WTC11 (cell line): ENCODE measurements at regions not wholly inside any gene's neighbourhood (a gene's known extent, or its start where the extent isn't known, plus 50 kb on each side); places are given as distances from the start of the nearest gene placed in this dataset.

ENCODE experiments used
- JUN ChIP-seq: sonication (generic); formaldehyde crosslinking; IDR thresholded peaks from 2 replicates; pipeline ENCODE4 v1.8.0; 2023; ENCODE audit warnings: mild to moderate bottlenecking, missing genetic modification reagents
- MAX ChIP-seq: sonication (generic); formaldehyde crosslinking; IDR thresholded peaks from 2 replicates; pipeline ENCODE4 v1.8.0; 2022; ENCODE audit warnings: mild to moderate bottlenecking, missing genetic modification reagents
- NFE2L1 ChIP-seq: sonication (generic); formaldehyde crosslinking; IDR thresholded peaks from 2 replicates; pipeline ENCODE4 v1.8.1; 2023; ENCODE audit warnings: missing genetic modification reagents
- NFYB ChIP-seq: sonication (generic); formaldehyde crosslinking; conservative IDR thresholded peaks from 2 replicates; pipeline ENCODE4 v1.8.0; 2022; ENCODE audit warnings: low read depth, missing genetic modification reagents
- STAT6 ChIP-seq: sonication (generic); formaldehyde crosslinking; conservative IDR thresholded peaks from 2 replicates; pipeline ENCODE4 v1.8.1; 2023; ENCODE audit warnings: mild to moderate bottlenecking, low read depth, missing genetic modification reagents, moderate library complexity
- TEAD1 ChIP-seq: sonication (generic); formaldehyde crosslinking; IDR thresholded peaks from 2 replicates; pipeline ENCODE4 v1.8.0; 2022; ENCODE audit warnings: mild to moderate bottlenecking, missing genetic modification reagents
- TEAD4 ChIP-seq: sonication (generic); formaldehyde crosslinking; IDR thresholded peaks from 2 replicates; pipeline ENCODE4 v1.8.0; 2022; ENCODE audit warnings: mild to moderate bottlenecking, missing genetic modification reagents
- ZBTB21 ChIP-seq: sonication (generic); formaldehyde crosslinking; IDR thresholded peaks from 2 replicates; pipeline ENCODE4 v1.8.1; 2023; ENCODE audit warnings: mild to moderate bottlenecking, missing genetic modification reagents, borderline replicate concordance
- ZNF121 ChIP-seq: sonication (generic); formaldehyde crosslinking; IDR thresholded peaks from 2 replicates; pipeline ENCODE4 v1.8.0; 2023; ENCODE audit warnings: missing genetic modification reagents
- ZNF232 ChIP-seq: sonication (generic); formaldehyde crosslinking; IDR thresholded peaks from 2 replicates; pipeline ENCODE4 v1.8.0; 2022; ENCODE audit warnings: mild to moderate bottlenecking, missing genetic modification reagents
- TF ChIP-seq, protein P1 (sequence below): fragments of 200-600 bp; IDR thresholded peaks from 2 replicates; pipeline ENCODE4 v1.8.0; 2022; ENCODE audit warnings: antibody characterized with exemption
- TF ChIP-seq, protein P2 (sequence below): sonication (generic); formaldehyde crosslinking; IDR thresholded peaks from 2 replicates; pipeline ENCODE4 v1.8.0; 2022; ENCODE audit warnings: mild to moderate bottlenecking, missing genetic modification reagents

GRCh38 chr4:66433706-66434105, 763.4 kb upstream of the EPHA5 start:
- TF ChIP-seq ZNF121 (CRISPR knock-in tag) = no peak
- TF ChIP-seq, protein P1, sequence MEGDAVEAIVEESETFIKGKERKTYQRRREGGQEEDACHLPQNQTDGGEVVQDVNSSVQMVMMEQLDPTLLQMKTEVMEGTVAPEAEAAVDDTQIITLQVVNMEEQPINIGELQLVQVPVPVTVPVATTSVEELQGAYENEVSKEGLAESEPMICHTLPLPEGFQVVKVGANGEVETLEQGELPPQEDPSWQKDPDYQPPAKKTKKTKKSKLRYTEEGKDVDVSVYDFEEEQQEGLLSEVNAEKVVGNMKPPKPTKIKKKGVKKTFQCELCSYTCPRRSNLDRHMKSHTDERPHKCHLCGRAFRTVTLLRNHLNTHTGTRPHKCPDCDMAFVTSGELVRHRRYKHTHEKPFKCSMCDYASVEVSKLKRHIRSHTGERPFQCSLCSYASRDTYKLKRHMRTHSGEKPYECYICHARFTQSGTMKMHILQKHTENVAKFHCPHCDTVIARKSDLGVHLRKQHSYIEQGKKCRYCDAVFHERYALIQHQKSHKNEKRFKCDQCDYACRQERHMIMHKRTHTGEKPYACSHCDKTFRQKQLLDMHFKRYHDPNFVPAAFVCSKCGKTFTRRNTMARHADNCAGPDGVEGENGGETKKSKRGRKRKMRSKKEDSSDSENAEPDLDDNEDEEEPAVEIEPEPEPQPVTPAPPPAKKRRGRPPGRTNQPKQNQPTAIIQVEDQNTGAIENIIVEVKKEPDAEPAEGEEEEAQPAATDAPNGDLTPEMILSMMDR = no peak
- TF ChIP-seq, protein P2, sequence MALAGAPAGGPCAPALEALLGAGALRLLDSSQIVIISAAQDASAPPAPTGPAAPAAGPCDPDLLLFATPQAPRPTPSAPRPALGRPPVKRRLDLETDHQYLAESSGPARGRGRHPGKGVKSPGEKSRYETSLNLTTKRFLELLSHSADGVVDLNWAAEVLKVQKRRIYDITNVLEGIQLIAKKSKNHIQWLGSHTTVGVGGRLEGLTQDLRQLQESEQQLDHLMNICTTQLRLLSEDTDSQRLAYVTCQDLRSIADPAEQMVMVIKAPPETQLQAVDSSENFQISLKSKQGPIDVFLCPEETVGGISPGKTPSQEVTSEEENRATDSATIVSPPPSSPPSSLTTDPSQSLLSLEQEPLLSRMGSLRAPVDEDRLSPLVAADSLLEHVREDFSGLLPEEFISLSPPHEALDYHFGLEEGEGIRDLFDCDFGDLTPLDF = no peak
- no peak for TF ChIP-seq TEAD1 (CRISPR knock-in tag)
- TF ChIP-seq NFYB (CRISPR knock-in tag) = no peak
- no peak for TF ChIP-seq MAX
- no peak for TF ChIP-seq ZBTB21 (CRISPR knock-in tag)
- no peak for TF ChIP-seq JUN
- no peak for TF ChIP-seq ZNF232 (CRISPR knock-in tag)
- TF ChIP-seq TEAD4 (CRISPR knock-in tag) = no peak
- TF ChIP-seq STAT6 (CRISPR knock-in tag) = no peak
- TF ChIP-seq NFE2L1 (CRISPR knock-in tag) = no peak
